ENCODE measurements at regions not wholly inside any gene's neighbourhood (a gene's known extent, or its start where the extent isn't known, plus 50 kb on each side); places are given as distances from the start of the nearest gene placed in this dataset.

GRCh38 chr20:62587757-62588402 is 54.4 kb upstream of the SLCO4A1 start:
- TF ChIP-seq CTCF (IDR thresholded peaks at IDR 0.05 in 8 of 11, conservative IDR thresholded peaks at IDR 0.05 in 3 of 11) (no peak), POLR2A (IDR thresholded peaks at IDR 0.05) (no peak), POLR2AphosphoS5 (IDR thresholded peaks at IDR 0.05) (peak in 1 of 3 donors; percentile 13)

All from spleen (tissue), 7 donors.